ENCODE measurements at regions not wholly inside any gene's neighbourhood (a gene's known extent, or its start where the extent isn't known, plus 50 kb on each side); places are given as distances from the start of the nearest gene placed in this dataset.

- TF ChIP-seq ZNF221 (tag by site-specific recombination; IDR thresholded peaks at IDR 0.05; ENCODE audit: borderline replicate concordance) (no peak), OSR2 (tag by site-specific recombination; IDR thresholded peaks at IDR 0.05) (no peak), ZNF837 (tag by site-specific recombination; IDR thresholded peaks at IDR 0.05) (no peak), ZNF544 (tag by site-specific recombination; IDR thresholded peaks at IDR 0.05) (no peak), GLI2 (tag by site-specific recombination; IDR thresholded peaks at IDR 0.05; ENCODE audit: borderline replicate concordance, low read depth) (no peak), GLIS2 (tag by site-specific recombination; IDR thresholded peaks at IDR 0.05) (no peak)
- TF ChIP-seq, protein P1, sequence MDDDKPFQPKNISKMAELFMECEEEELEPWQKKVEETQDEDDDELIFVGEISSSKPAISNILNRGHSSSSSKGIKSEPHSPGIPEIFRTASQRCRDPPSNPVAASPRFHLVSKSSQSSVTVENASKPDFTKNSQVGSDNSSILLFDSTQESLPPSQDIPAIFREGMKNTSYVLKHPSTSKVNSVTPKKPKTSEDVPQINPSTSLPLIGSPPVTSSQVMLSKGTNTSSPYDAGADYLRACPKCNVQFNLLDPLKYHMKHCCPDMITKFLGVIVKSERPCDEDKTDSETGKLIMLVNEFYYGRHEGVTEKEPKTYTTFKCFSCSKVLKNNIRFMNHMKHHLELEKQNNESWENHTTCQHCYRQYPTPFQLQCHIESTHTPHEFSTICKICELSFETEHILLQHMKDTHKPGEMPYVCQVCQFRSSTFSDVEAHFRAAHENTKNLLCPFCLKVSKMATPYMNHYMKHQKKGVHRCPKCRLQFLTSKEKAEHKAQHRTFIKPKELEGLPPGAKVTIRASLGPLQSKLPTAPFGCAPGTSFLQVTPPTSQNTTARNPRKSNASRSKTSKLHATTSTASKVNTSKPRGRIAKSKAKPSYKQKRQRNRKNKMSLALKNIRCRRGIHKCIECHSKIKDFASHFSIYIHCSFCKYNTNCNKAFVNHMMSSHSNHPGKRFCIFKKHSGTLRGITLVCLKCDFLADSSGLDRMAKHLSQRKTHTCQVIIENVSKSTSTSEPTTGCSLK (tag by site-specific recombination; IDR thresholded peaks at IDR 0.05) = no peak
Measured at GRCh38 chr11:71371674-71372069, 76.5 kb downstream of the DHCR7 start (continued).

- TF ChIP-seq HOXD13 (CRISPR knock-in tag; IDR thresholded peaks at IDR 0.05; ENCODE audit: borderline replicate concordance) = no peak
- no peak for TF ChIP-seq OVOL3 (tag by site-specific recombination; IDR thresholded peaks at IDR 0.05)
- Histone ChIP-seq H3K4me3 (ENCODE audit: low read depth, low read length) (no peak overlapping the region), H3K9me3 (ENCODE audit: control insufficient read depth, insufficient read depth, low read depth, low read length) (no peaks in the 10 kb centered on the region), H3K36me3 (ENCODE audit: control insufficient read depth in 2 of 2, insufficient read depth in 1 of 2, low read length in 2 of 2) (no peaks in the 10 kb centered on the region), H3K4me1 (ENCODE audit: control insufficient read depth, insufficient read depth, low read length) (no peaks in the 10 kb centered on the region), H3K27ac (ENCODE audit: extremely low read depth, low read depth, low read length) (no peak overlapping the region)
- POLR2A ChIA-PET = no interaction called here
- CTCF ChIA-PET = interaction anchor here (0.9 to 1.3 kb wide), 4 partner anchors 11 to 250 kb away, joined by 3 to 4 read pairs (median 4); no protein-coding TSS in a partner anchor
Measured at GRCh38 chr11:71370895-71371673, 77.1 kb downstream of the DHCR7 start.

- Histone ChIP-seq H3K4me1 (ENCODE audit: control insufficient read depth, insufficient read depth, low read length) (no peaks in the 10 kb centered on the region), H3K27ac (ENCODE audit: extremely low read depth, low read depth, low read length) (no peak overlapping the region), H3K4me3 (ENCODE audit: low read depth, low read length) (no peak overlapping the region), H3K36me3 (ENCODE audit: control insufficient read depth in 2 of 2, insufficient read depth in 1 of 2, low read length in 2 of 2) (no peaks in the 10 kb centered on the region), H3K9me3 (ENCODE audit: control insufficient read depth, insufficient read depth, low read depth, low read length) (no peaks in the 10 kb centered on the region)
- CTCF ChIA-PET = interaction anchor here (0.7 to 1.3 kb wide), 2 partner anchors 213 to 249 kb away, joined by 4 read pairs; no protein-coding TSS in a partner anchor
- POLR2A ChIA-PET = no interaction called here
- TF ChIP-seq ZNF2 (tag by site-specific recombination; IDR thresholded peaks at IDR 0.05) (no peak), AEBP2 (tag by site-specific recombination; IDR thresholded peaks at IDR 0.05; ENCODE audit: borderline replicate concordance) (no peak), ZNF660 (tag by site-specific recombination; IDR thresholded peaks at IDR 0.05) (no peak), FEZF1 (tag by site-specific recombination; IDR thresholded peaks at IDR 0.05) (no peak), TCF7L2 (IDR thresholded peaks at IDR 0.05; ENCODE audit: borderline replicate concordance, low read depth, low read length) (no peak), ZNF311 (tag by site-specific recombination; IDR thresholded peaks at IDR 0.05; ENCODE audit: borderline replicate concordance) (no peak), ZNF510 (tag by site-specific recombination; IDR thresholded peaks at IDR 0.05; ENCODE audit: insufficient replicate concordance) (no peak), WT1 (tag by site-specific recombination; IDR thresholded peaks at IDR 0.05) (no peak), ZNF830 (tag by site-specific recombination; IDR thresholded peaks at IDR 0.05; ENCODE audit: low read depth) (no peak), PRDM6 (tag by site-specific recombination; IDR thresholded peaks at IDR 0.05) (no peak), ZNF155 (tag by site-specific recombination; IDR thresholded peaks at IDR 0.05) (no peak), ZSCAN30 (tag by site-specific recombination; IDR thresholded peaks at IDR 0.05) (no peak)
- TF ChIP-seq, protein P2, sequence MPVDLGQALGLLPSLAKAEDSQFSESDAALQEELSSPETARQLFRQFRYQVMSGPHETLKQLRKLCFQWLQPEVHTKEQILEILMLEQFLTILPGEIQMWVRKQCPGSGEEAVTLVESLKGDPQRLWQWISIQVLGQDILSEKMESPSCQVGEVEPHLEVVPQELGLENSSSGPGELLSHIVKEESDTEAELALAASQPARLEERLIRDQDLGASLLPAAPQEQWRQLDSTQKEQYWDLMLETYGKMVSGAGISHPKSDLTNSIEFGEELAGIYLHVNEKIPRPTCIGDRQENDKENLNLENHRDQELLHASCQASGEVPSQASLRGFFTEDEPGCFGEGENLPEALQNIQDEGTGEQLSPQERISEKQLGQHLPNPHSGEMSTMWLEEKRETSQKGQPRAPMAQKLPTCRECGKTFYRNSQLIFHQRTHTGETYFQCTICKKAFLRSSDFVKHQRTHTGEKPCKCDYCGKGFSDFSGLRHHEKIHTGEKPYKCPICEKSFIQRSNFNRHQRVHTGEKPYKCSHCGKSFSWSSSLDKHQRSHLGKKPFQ (tag by site-specific recombination; IDR thresholded peaks at IDR 0.05) = no peak
- TF ChIP-seq, protein P3, sequence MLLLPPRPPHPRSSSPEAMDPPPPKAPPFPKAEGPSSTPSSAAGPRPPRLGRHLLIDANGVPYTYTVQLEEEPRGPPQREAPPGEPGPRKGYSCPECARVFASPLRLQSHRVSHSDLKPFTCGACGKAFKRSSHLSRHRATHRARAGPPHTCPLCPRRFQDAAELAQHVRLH (tag by site-specific recombination; IDR thresholded peaks at IDR 0.05) = no peak
Measured at GRCh38 chr11:71370020-71370747, 78.0 kb downstream of the DHCR7 start.
